Fibroblast of the aortic adventitia (primary cell): ENCODE measurements at regions not wholly inside any gene's neighbourhood (a gene's known extent, or its start where the extent isn't known, plus 50 kb on each side); places are given as distances from the start of the nearest gene placed in this dataset.

Experiments used
- DNase-seq: peaks from one replicate; pipeline ENCODE4 v3.0.0-alpha.2; 2010; ENCODE audit warnings: low read depth
- H3K4me3 ChIP-seq: 2 replicates; pipeline ENCODE4 v1.5.1; 2011; ENCODE audit warnings: low read depth, mild to moderate bottlenecking, control low read depth, low read length, moderate library complexity
- TF ChIP-seq, protein P1 (sequence below): IDR thresholded peaks from 2 replicates; pipeline ENCODE4 v1.5.1; 2011; ENCODE audit warnings: mild to moderate bottlenecking, low read length, control low read depth, inconsistent platforms; ENCODE audit not compliant: insufficient read depth

DNA sequence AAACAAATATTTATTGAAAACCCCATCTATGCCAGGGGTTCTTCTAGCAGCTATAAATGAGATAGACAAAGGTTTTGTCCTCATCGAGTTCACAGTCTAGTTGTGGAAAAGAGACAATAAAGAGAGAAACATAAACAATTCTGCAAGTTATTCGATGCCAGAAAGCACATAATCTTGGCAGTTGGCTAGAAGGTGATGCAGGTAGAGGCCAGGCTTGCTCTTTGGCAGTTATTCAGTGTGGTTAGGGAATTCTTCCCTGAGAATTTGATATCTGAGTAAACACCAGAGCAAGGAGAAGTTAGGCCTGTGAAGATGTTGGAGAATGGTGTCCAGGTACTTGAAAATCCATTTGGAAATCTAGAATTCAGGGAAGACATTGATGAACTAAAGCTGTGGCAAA is 547.4 kb downstream of the SLC4A3 start:
- TF ChIP-seq, protein P1, sequence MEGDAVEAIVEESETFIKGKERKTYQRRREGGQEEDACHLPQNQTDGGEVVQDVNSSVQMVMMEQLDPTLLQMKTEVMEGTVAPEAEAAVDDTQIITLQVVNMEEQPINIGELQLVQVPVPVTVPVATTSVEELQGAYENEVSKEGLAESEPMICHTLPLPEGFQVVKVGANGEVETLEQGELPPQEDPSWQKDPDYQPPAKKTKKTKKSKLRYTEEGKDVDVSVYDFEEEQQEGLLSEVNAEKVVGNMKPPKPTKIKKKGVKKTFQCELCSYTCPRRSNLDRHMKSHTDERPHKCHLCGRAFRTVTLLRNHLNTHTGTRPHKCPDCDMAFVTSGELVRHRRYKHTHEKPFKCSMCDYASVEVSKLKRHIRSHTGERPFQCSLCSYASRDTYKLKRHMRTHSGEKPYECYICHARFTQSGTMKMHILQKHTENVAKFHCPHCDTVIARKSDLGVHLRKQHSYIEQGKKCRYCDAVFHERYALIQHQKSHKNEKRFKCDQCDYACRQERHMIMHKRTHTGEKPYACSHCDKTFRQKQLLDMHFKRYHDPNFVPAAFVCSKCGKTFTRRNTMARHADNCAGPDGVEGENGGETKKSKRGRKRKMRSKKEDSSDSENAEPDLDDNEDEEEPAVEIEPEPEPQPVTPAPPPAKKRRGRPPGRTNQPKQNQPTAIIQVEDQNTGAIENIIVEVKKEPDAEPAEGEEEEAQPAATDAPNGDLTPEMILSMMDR, result no peak
- DNase-seq, result no peak
- no peak overlapping the region for H3K4me3 ChIP-seq

DNA sequence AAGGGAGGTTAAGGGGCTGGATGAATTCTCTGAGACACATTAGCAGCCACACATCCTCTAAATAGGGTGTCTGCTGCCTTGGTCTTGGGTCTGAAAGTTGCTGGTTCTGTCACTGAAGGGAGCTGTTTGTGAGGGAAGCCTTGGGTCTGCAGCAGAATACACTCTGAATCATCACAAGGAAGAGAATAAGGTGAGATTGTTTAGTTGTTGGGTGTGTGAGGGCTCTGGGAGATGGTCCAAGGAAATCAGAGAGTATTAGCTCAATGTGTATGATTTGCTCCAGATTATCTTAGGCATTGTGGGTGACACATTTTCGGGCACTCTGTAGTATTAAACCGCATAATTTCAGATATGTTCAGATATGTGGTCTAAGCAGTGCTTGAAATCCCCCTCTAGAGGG is 548.5 kb downstream of the SLC4A3 start:
- TF ChIP-seq, protein P1, result no peak
- H3K4me3 ChIP-seq, result no peak overlapping the region
- peak; percentile 23 for DNase-seq

DNA sequence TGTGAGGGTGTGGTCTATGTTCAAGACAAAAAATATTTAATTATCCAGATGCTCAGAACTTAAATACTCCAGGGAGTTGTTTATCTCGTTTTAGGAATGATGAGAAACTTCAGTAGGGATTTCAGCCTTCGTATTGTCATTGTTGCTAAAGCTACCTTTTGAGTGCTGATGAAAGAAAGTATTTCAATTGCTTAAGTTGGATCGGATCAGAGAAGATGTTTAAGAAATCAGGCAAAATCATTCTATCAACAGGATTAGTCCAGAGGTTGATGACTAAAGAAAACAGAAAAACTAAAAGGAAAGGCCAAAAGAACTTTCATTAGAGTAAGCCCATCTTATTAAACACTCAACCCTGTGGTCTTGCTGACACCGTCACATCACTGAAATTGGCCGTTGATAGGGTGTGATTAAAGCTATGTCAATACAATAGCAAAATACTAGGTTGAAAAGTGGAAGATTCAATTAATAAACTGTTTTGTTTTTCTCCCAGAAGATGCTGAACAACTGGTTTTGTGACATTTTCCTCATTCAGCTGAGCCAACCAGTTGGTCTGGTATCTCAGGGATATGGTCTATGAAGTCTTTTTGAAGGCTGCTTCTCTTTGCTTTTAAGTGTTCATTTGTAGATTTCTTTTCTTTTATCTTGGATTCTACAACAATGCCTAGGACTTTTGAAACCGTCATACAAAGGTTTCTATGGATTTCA is 551.7 kb downstream of the SLC4A3 start:
- DNase-seq, result no peak
- TF ChIP-seq, protein P1, result no peak
- H3K4me3 ChIP-seq, result no peak overlapping the region

DNA sequence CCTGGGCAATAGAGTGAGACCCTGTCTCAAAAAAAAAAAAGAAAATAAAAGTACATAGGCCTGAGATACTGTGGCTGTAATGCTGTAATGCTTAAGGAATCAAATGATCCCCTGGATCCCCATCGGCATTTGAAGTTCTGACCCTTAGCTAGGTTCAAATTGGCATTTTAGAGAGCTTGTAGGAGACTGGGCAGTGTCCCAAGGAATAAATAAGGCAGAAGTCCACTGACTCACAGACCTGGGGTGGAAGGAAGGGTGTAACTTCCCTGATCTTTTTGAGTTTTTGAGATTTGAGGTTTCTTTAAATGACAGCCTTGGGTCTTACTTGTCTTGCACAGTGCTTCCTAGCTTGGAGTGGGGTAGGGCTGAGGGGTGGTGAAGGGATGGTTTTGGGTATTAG is 553.7 kb downstream of the SLC4A3 start:
- peak; percentile 43 for DNase-seq
- TF ChIP-seq, protein P1, result no peak
- H3K4me3 ChIP-seq, result no peak overlapping the region

DNA sequence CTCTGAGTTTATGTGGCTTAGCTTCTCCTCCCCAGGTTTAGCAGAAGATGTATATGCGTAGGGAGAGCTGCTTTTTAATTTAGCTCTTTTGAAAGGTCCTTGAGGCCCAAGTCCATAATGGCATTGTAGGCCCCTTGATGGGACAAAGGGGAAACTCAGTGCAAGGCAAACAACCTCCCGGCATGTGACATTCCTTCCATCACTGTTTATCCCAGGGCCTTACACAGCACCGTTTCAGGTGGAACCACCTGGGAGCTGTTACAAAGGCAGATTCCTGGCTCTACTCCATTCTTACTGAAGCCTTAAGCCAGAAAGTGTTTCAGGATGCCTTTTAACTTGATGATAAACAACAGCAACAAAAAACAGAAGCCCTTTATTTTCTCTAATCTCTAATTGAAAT is 555.4 kb downstream of the SLC4A3 start:
- DNase-seq, result no peak
- TF ChIP-seq, protein P1, result no peak
- H3K4me3 ChIP-seq, result no peak overlapping the region

DNA sequence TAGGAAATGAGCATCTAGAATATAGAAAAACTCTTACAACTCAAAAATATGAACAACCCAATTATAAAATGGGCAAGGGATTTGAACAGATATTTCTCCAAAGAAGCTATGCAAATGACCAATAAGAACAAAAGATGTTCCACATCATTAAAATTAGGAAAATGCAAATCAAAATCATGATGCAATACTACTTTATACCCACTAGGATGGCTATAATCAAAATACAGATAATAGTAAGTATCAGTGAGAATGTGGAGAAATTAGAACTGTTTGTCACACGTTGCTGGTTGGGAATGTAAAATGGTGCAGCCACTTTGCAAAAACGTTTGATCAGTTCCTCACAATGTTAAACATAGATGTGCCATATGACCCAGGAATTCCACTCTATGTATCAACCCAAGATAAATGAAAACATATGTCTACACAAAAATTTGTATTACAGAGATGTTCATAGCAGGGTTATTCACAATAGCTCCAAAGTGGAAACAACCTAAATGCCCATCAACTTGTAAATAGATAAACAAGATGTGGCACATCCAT is 558.4 kb downstream of the SLC4A3 start:
- no peak for DNase-seq
- TF ChIP-seq, protein P1, result peak; percentile 27

More for the DNA sequence above, 558.4 kb downstream of the SLC4A3 start:
- no peak overlapping the region for H3K4me3 ChIP-seq
